SK-N-SH (cell line): ENCODE measurements at regions not wholly inside any gene's neighbourhood (a gene's known extent, or its start where the extent isn't known, plus 50 kb on each side); places are given as distances from the start of the nearest gene placed in this dataset.

Source experiments
- CTCF ChIP-seq: fragments of 200-600 bp; sonication (generic); IDR thresholded peaks from 2 replicates; pipeline ENCODE4 v1.6.1; 2017; ENCODE audit warnings: antibody characterized with exemption, mild to moderate bottlenecking, moderate library complexity
- EP300 ChIP-seq, 2 experiments: IDR thresholded peaks; 2 replicates each; pipeline versions ENCODE4 v1.4.0 to v1.6.1; 2012; ENCODE audit warnings: borderline replicate concordance in 1 of 2, low read depth in 1 of 2, low read length in 1 of 2
- EZH2phosphoT487 ChIP-seq: fragments of 200-600 bp; sonication (generic); IDR thresholded peaks from 2 replicates; pipeline ENCODE4 v1.6.1; 2017; ENCODE audit warnings: low read depth, mixed run types, mild to moderate bottlenecking, antibody characterized with exemption, moderate library complexity, borderline replicate concordance
- GABPA ChIP-seq: IDR thresholded peaks from 2 replicates; pipeline ENCODE4 v1.4.0; 2012; ENCODE audit warnings: low read depth, mild to moderate bottlenecking
- PBX3 ChIP-seq: IDR thresholded peaks from 2 replicates; pipeline ENCODE4; 2012
- POLR2AphosphoS5 ChIP-seq: IDR thresholded peaks from 2 replicates; pipeline ENCODE4 v1.6.1; 2012; ENCODE audit warnings: low read depth, low read length
- REST ChIP-seq: IDR thresholded peaks from 2 replicates; pipeline ENCODE4 v1.6.1; 2012; ENCODE audit warnings: mild to moderate bottlenecking, low read depth, low read length, moderate library complexity
- TAF1 ChIP-seq: IDR thresholded peaks from 2 replicates; pipeline ENCODE4 v1.6.1; 2012; ENCODE audit warnings: low read depth, mild to moderate bottlenecking, low read length, moderate library complexity, borderline replicate concordance
- TCF12 ChIP-seq: IDR thresholded peaks from 2 replicates; pipeline ENCODE4 v1.4.0; 2012
- USF1 ChIP-seq: IDR thresholded peaks from 2 replicates; pipeline ENCODE4 v1.4.0; 2012; ENCODE audit warnings: low read depth, borderline replicate concordance
- USF2 ChIP-seq: fragments of 150-350 bp; IDR thresholded peaks from 2 replicates; pipeline ENCODE4 v1.6.1; 2017; ENCODE audit warnings: antibody characterized with exemption, low read length, low read depth, borderline replicate concordance

- TF ChIP-seq CTCF (no peak), USF2 (no peak), POLR2AphosphoS5 (no peak), TAF1 (no peak), GABPA (no peak), EZH2phosphoT487 (no peak), TCF12 (no peak), EP300 (IDR thresholded peaks at IDR 0.05; ENCODE audit: borderline replicate concordance in 1 of 2, low read depth in 1 of 2, low read length in 1 of 2) (no peak), PBX3 (no peak), REST (no peak), USF1 (no peak)
Observed at GRCh38 chr7:25059576-25059975, 65.5 kb downstream of the CYCS start.
